ENCODE measurements at regions not wholly inside any gene's neighbourhood (a gene's known extent, or its start where the extent isn't known, plus 50 kb on each side); places are given as distances from the start of the nearest gene placed in this dataset.

DNA sequence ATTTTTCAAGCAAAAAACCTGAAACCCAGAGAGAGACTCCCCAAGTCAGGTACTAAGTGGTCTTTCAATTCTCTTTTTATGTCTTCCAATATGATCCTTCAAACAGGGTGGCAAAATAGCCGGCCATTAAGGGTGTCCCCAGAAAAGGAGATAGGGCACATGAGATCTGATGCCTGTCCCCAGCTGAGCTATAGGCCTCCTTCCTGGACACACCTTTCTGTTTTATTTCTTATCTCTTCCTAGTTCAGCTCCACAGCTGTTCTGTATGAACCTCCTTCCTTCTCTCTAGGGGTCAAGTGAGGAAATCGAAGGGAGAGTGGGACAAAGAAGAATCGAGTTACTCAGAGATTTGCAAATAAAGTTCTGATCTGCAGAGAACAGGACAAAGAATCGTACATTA lies 112.4 kb upstream of the ATP1A1 start:
- H3K4me3 ChIP-seq (ENCODE audit: low read length): no peak overlapping the region
- TF ChIP-seq, protein P1, sequence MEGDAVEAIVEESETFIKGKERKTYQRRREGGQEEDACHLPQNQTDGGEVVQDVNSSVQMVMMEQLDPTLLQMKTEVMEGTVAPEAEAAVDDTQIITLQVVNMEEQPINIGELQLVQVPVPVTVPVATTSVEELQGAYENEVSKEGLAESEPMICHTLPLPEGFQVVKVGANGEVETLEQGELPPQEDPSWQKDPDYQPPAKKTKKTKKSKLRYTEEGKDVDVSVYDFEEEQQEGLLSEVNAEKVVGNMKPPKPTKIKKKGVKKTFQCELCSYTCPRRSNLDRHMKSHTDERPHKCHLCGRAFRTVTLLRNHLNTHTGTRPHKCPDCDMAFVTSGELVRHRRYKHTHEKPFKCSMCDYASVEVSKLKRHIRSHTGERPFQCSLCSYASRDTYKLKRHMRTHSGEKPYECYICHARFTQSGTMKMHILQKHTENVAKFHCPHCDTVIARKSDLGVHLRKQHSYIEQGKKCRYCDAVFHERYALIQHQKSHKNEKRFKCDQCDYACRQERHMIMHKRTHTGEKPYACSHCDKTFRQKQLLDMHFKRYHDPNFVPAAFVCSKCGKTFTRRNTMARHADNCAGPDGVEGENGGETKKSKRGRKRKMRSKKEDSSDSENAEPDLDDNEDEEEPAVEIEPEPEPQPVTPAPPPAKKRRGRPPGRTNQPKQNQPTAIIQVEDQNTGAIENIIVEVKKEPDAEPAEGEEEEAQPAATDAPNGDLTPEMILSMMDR (IDR thresholded peaks at IDR 0.05; ENCODE audit: insufficient read depth, low read depth, low read length, missing control alignments): no peak
- DNase-seq (ENCODE audit: low read depth): no peak

DNA sequence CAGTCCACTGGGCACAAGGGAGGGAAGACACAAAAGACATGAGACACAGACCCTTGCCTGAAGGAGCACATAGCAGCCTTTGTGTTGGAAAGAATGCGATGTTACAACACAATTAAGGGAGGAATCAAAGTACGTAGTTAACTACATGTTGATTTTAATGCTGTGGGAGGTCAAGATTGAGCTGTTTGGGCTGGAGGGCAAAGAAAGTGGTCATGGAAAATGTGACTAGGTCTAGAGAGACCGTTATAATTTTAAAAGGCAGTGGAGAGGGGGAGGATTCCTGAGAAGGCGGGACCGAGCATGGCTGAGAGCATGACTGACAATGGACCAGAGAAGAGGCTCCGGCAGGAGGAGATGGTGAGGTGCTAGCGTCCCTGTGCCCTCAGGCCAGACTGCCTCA lies 111.8 kb upstream of the ATP1A1 start:
- no peak overlapping the region for H3K4me3 ChIP-seq (ENCODE audit: low read length)
- TF ChIP-seq, protein P1 (IDR thresholded peaks at IDR 0.05; ENCODE audit: insufficient read depth, low read depth, low read length, missing control alignments): no peak
- no peak for DNase-seq (ENCODE audit: low read depth)

DNA sequence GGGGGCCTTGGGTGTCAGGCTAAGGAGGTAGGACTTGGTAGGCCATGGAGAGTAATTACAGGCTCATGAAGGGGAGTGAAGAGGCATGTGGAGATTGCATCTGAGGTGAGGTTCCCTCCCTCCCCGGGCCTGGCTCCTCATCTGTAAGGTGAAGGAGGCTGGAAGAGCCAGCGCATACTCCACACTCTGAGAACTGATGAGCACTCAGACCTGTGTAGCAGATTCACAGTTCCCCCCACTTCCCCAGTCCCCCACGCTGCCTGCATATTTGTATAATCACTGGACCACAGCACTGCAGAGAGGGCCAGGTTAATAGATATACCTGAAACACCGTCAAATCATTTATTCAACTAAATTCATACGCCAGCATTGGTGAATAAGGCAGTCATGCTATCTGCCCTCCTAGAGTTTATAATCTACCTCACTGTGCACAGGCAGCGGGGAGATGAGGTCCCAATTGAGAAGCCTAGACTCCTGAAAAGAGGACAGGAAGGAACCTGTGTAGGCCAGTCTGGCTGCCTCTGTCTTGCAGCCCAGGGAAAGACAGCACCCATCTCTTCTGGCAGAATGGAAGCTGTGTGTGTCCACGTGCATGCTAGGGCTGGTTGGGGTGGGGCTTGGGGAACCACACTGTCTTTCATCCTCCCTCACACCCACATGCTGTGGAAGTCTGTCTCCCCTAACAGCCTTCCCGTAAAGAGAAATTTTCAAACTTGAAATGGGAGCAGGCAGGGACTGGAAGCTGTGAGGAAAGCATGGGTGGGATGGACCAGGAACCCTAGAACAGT lies 110.6 kb upstream of the ATP1A1 start:
- TF ChIP-seq, protein P1 (IDR thresholded peaks at IDR 0.05; ENCODE audit: insufficient read depth, low read depth, low read length, missing control alignments): no peak
- no peak overlapping the region for H3K4me3 ChIP-seq (ENCODE audit: low read length)
- peak; percentile 15 for DNase-seq (ENCODE audit: low read depth)

DNA sequence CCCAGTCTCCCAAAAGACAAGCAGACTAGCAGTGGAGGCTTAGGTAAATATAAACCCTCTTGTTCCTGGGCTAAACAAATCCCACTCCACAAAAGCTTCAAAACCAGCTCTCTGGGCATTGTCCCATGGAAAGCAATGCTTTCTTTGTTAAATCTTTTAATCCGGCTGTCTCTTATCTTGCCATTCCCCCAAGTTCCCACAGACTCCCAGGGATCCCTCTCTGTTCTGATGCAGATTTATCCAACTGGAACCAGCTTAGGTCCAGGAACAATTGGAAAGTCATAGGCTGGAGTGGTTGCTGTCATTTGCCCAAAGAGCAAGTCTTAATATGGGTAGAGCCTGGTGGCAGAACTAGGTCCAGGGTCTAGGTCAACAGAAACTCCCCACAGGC lies 110.1 kb upstream of the ATP1A1 start:
- DNase-seq (ENCODE audit: low read depth): no peak
- no peak overlapping the region for H3K4me3 ChIP-seq (ENCODE audit: low read length)
- TF ChIP-seq, protein P1 (IDR thresholded peaks at IDR 0.05; ENCODE audit: insufficient read depth, low read depth, low read length, missing control alignments): no peak

DNA sequence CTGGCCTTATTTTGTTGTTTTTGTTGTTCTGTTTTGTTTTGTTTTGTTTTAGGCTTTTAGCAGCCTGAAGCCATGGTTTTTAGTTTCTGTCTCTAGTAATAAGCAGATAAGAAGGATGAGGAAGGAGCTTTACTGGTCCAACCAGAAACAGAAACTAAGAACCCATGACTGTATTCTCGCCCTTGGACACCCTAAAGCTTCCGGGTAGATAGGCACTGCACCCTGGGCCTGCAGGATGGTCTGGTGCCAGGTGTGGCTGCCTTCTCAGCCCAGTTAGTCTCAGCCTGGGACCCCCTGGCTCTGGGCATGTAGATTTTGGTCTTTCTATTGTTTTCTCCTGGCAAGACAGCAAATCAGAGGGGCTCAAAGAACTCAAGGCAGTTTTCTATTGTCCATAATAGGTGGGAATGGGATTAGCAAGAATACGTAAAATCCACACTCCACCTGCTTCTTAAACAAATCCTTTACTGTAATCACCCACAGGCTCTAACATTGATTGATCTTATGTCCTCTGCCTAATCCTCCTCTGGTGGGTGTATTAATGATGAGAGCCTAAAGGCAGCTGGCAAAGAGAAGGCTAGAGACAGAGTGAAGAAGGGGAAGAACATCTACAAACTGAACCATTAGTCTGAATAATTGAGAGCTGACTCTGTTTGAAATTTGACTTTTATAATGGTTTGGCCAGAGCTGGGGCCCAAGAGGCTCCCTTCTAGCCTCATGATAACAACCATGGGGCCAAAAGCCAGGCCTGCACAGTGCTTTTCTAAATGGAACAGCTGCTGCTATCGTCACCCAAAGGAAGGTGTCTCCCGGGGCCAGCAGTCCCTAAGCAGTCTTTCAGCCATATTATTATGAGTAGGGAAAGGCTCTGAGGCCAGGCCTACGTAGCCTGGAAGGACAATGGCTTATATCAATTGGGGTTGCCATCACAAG lies 106.8 kb upstream of the ATP1A1 start:
- DNase-seq (ENCODE audit: low read depth): no peak
- H3K4me3 ChIP-seq (ENCODE audit: low read length): no peak overlapping the region
- TF ChIP-seq, protein P1 (IDR thresholded peaks at IDR 0.05; ENCODE audit: insufficient read depth, low read depth, low read length, missing control alignments): no peak

DNA sequence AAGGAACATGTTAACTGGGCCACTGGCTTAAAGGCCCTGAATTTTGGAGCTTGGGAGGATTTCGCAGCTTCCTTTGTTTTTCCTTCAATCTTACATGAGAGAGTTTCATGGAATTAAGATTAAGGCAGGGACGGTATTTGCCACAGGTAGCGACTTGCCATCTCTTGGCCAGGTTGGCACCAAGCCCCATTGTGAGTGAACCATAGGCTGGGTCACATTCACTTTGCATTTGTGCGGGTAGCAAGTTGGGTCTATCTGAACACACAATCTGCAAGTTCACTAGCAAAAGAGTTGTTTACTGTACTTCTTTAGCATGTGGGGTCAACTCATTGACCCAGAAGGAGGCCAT lies 106.2 kb upstream of the ATP1A1 start:
- TF ChIP-seq, protein P1 (IDR thresholded peaks at IDR 0.05; ENCODE audit: insufficient read depth, low read depth, low read length, missing control alignments): no peak
- no peak overlapping the region for H3K4me3 ChIP-seq (ENCODE audit: low read length)
- DNase-seq (ENCODE audit: low read depth): peak; percentile 54

All from epithelial cell of esophagus (primary cell).